ENCODE measurements at regions not wholly inside any gene's neighbourhood (a gene's known extent, or its start where the extent isn't known, plus 50 kb on each side); places are given as distances from the start of the nearest gene placed in this dataset.

- TF ChIP-seq EZH2phosphoT487 (IDR thresholded peaks at IDR 0.05; ENCODE audit: borderline replicate concordance) (no peak), SIN3A (IDR thresholded peaks at IDR 0.05; ENCODE audit: low read depth) (no peak), MAX (IDR thresholded peaks at IDR 0.05) (no peak), EGR1 (IDR thresholded peaks at IDR 0.05; ENCODE audit: low read depth) (no peak)
- TF ChIP-seq, protein P1, sequence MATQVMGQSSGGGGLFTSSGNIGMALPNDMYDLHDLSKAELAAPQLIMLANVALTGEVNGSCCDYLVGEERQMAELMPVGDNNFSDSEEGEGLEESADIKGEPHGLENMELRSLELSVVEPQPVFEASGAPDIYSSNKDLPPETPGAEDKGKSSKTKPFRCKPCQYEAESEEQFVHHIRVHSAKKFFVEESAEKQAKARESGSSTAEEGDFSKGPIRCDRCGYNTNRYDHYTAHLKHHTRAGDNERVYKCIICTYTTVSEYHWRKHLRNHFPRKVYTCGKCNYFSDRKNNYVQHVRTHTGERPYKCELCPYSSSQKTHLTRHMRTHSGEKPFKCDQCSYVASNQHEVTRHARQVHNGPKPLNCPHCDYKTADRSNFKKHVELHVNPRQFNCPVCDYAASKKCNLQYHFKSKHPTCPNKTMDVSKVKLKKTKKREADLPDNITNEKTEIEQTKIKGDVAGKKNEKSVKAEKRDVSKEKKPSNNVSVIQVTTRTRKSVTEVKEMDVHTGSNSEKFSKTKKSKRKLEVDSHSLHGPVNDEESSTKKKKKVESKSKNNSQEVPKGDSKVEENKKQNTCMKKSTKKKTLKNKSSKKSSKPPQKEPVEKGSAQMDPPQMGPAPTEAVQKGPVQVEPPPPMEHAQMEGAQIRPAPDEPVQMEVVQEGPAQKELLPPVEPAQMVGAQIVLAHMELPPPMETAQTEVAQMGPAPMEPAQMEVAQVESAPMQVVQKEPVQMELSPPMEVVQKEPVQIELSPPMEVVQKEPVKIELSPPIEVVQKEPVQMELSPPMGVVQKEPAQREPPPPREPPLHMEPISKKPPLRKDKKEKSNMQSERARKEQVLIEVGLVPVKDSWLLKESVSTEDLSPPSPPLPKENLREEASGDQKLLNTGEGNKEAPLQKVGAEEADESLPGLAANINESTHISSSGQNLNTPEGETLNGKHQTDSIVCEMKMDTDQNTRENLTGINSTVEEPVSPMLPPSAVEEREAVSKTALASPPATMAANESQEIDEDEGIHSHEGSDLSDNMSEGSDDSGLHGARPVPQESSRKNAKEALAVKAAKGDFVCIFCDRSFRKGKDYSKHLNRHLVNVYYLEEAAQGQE (IDR thresholded peaks at IDR 0.05; ENCODE audit: low read depth): no peak
These were observed 416.2 kb downstream of the IRX2 start (continued) for GRCh38 chr5:2335125-2335732.

DNA sequence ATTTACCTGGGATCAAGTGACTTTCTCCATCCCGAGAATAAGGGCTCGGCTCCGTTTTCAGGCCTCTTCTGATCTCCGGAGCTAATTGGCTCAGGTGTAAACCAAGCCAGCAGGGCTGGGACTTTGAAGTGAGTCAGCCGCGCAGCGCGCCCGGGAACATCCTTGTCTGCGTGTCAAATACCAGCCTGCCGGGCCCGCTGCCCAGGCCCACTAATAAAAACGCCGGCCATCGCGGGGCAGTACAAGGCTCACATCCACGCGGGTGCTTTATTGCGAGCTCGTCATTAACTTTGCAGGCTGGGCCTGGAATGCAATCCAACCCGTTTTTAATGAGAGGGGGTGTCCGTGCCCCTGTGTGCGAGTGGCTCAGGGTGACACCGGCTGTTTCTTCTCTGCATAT is 416.8 kb downstream of the IRX2 start:
- H3K4me3 ChIP-seq (replicated peaks in 1 of 2; ENCODE audit: low read depth in 1 of 2, low read length in 2 of 2): no peak overlapping the region
- ChIA-PET RAD21 (ENCODE audit: low non-redundant PET in 1 of 2, low total read pairs in 2 of 2, uncharacterized antibody in 2 of 2, unreplicated experiment in 2 of 2) (no interaction called here), CTCF (no interaction called here), POLR2A (no interaction called here)
- BruUV-seq (replicated peaks): no TSS peak
- H3K9me3 ChIP-seq (ENCODE audit: control insufficient read depth in 1 of 2, insufficient read depth in 1 of 2, low read depth in 1 of 2, low read length in 2 of 2): no peaks in the 10 kb centered on the region; a peak in 1 of 4 replicates
- H3K36me3 ChIP-seq (ENCODE audit: control insufficient read depth in 1 of 2, insufficient read depth in 2 of 2, low read length in 2 of 2): no peaks in the 10 kb centered on the region
- H3K9me2 ChIP-seq (ENCODE audit: insufficient read depth): no peaks in the 10 kb centered on the region
- no peak overlapping the region for H3K4me2 ChIP-seq (ENCODE audit: low read length)
- DNase-seq (ENCODE audit: low read depth, low spot score) (no peak), ATAC-seq (no peak)
- intact Hi-C loops (cut with micrococcal nuclease): no loop called here
- no peaks in the 10 kb centered on the region for H3K4me1 ChIP-seq (ENCODE audit: control insufficient read depth in 1 of 2, insufficient read depth in 2 of 2, low read length in 2 of 2)
- no peak for TF ChIP-seq MAX (IDR thresholded peaks at IDR 0.05)
- TF ChIP-seq JUND (IDR thresholded peaks at IDR 0.05): no peak
- TF ChIP-seq SIN3A (IDR thresholded peaks at IDR 0.05; ENCODE audit: low read depth): no peak
- TF ChIP-seq ZNF274 (IDR thresholded peaks at IDR 0.05; ENCODE audit: low read depth, low read length): no peak
- TF ChIP-seq, protein P2, sequence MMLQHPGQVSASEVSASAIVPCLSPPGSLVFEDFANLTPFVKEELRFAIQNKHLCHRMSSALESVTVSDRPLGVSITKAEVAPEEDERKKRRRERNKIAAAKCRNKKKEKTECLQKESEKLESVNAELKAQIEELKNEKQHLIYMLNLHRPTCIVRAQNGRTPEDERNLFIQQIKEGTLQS (IDR thresholded peaks at IDR 0.05): no peak
- no peak for TF ChIP-seq EZH2phosphoT487 (IDR thresholded peaks at IDR 0.05; ENCODE audit: borderline replicate concordance)
- no peaks in the 10 kb centered on the region for H3K27me3 ChIP-seq (ENCODE audit: insufficient read depth, low read length)
- H4K20me1 ChIP-seq (ENCODE audit: insufficient read depth): no peaks in the 10 kb centered on the region
- no peaks in the 10 kb centered on the region for H3K79me2 ChIP-seq (ENCODE audit: insufficient read depth, low read length)
- H3K9ac ChIP-seq (ENCODE audit: low read length): no peak overlapping the region
- no peak overlapping the region for H2AFZ ChIP-seq (ENCODE audit: low read depth, low read length, poor library complexity, severe bottlenecking)
- no peak overlapping the region for H3K27ac ChIP-seq (ENCODE audit: low read depth, low read length)

All from HCT116 (cell line).